Adrenal gland (tissue), 5 donors: ENCODE measurements at regions not wholly inside any gene's neighbourhood (a gene's known extent, or its start where the extent isn't known, plus 50 kb on each side); places are given as distances from the start of the nearest gene placed in this dataset.

ENCODE experiments used
- CTCF ChIP-seq, 6 experiments: fragments of 450-650 bp in 4 of 6; fragments of 200-600 bp in 2 of 6; sonication (generic) in 1 of 6; IDR thresholded peaks; 1 replicate in 5 of 6; 2 replicates in 1 of 6; pipeline versions ENCODE4 v1.5.1 to v1.8.0; 2016 to 2021; ENCODE audit warnings: antibody characterized with exemption in 6 of 6, mild to moderate bottlenecking in 2 of 6, moderate library complexity in 1 of 6
- POLR2A ChIP-seq, 2 donors: fragments of 450-650 bp; IDR thresholded peaks; one replicate each; pipeline ENCODE4 v1.6.1; 2017; ENCODE audit warnings: antibody characterized with exemption in 2 of 2, mild to moderate bottlenecking in 2 of 2, moderate library complexity in 1 of 2
- donor health status: DM: no; HTN: no; CAD: no.

- TF ChIP-seq POLR2A (IDR thresholded peaks at IDR 0.05) (no peak), CTCF (IDR thresholded peaks at IDR 0.05) (no peak)
Observed at GRCh38 chr2:64350996-64351395, 103.0 kb upstream of the LGALSL start.
